ENCODE measurements at regions not wholly inside any gene's neighbourhood (a gene's known extent, or its start where the extent isn't known, plus 50 kb on each side); places are given as distances from the start of the nearest gene placed in this dataset.

DNA sequence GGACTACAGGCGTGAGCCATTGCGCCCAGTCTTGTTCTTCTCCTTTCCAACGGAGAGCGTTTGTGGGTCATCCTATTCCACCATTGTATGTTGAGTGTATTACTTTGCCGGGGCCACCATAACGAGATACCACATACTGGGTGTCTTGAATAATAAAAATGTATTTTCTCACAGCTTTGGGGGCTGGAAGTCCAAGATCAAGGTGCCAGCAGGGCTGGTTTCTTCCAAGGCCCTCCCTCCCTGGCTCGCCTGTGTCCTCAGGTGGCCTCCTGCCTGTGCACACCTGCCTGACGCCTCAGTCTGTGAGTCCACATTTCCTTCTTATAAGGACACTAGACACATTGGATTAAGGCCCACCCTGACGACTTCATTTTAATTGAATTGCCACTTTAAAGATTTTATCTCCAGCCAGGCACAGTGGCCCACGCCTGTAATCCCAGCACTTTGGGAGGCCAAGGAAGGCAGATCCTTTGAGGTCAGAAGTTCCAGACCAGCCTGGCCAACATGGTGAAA lies 175.1 kb downstream of the C9orf50 start:
- TF ChIP-seq, protein P1, sequence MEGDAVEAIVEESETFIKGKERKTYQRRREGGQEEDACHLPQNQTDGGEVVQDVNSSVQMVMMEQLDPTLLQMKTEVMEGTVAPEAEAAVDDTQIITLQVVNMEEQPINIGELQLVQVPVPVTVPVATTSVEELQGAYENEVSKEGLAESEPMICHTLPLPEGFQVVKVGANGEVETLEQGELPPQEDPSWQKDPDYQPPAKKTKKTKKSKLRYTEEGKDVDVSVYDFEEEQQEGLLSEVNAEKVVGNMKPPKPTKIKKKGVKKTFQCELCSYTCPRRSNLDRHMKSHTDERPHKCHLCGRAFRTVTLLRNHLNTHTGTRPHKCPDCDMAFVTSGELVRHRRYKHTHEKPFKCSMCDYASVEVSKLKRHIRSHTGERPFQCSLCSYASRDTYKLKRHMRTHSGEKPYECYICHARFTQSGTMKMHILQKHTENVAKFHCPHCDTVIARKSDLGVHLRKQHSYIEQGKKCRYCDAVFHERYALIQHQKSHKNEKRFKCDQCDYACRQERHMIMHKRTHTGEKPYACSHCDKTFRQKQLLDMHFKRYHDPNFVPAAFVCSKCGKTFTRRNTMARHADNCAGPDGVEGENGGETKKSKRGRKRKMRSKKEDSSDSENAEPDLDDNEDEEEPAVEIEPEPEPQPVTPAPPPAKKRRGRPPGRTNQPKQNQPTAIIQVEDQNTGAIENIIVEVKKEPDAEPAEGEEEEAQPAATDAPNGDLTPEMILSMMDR (IDR thresholded peaks at IDR 0.05; ENCODE audit: extremely low read depth in 1 of 2, insufficient read depth in 1 of 2, low read depth in 1 of 2, low read length in 2 of 2): no peak
- no peak for TF ChIP-seq EZH2 (IDR thresholded peaks at IDR 0.05; ENCODE audit: borderline replicate concordance, low read depth, low read length, severe bottlenecking)
- TF ChIP-seq, protein P2, sequence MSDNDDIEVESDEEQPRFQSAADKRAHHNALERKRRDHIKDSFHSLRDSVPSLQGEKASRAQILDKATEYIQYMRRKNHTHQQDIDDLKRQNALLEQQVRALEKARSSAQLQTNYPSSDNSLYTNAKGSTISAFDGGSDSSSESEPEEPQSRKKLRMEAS (IDR thresholded peaks at IDR 0.05; ENCODE audit: insufficient read depth, insufficient read length): no peak
- no peak for TF ChIP-seq GATA2 (IDR thresholded peaks at IDR 0.05; ENCODE audit: insufficient read depth, insufficient read length, low read depth, low read length)
- TF ChIP-seq POLR2A (IDR thresholded peaks at IDR 0.05; ENCODE audit: low read depth, low read length): no peak

Measured in endothelial cell of umbilical vein (primary cell).